ENCODE measurements at regions not wholly inside any gene's neighbourhood (a gene's known extent, or its start where the extent isn't known, plus 50 kb on each side); places are given as distances from the start of the nearest gene placed in this dataset.

GRCh38 chr20:11778206-11778570 lies 139.5 kb upstream of the BTBD3 start:
- DNase-seq (ENCODE audit: low spot score): no peak

DNA sequence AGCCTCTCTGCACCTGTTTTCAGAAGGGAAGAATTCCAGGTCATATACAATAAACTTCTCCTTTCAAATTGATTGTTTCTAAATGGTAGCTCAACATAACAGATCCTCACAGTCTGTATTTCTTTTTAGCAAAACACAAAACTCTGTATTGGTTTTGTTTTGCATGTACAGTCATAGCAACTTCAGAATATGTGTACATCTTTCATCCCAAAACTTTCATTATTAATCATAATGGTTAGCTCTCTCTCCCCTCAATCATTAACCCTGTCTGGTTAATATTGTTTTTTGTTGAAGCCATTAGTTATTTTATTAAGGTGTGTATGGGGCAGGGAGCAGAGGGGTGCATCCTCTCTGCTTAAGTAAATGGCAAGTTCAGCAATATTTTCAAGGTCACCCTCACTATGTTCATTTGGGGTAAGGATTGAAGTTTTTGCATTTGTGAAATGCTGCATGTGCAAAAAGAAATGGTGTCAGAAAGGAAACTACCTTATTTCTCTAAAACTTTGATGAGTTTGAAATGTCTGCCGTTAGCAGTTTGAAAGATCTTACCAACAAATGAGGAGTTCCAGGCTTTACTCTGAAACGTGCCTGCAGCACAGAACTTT lies 136.8 kb upstream of the BTBD3 start:
- no peak for DNase-seq (ENCODE audit: low spot score)

- no peak for DNase-seq (ENCODE audit: low spot score)
These were observed 134.4 kb upstream of the BTBD3 start for GRCh38 chr20:11783102-11783850.

DNA sequence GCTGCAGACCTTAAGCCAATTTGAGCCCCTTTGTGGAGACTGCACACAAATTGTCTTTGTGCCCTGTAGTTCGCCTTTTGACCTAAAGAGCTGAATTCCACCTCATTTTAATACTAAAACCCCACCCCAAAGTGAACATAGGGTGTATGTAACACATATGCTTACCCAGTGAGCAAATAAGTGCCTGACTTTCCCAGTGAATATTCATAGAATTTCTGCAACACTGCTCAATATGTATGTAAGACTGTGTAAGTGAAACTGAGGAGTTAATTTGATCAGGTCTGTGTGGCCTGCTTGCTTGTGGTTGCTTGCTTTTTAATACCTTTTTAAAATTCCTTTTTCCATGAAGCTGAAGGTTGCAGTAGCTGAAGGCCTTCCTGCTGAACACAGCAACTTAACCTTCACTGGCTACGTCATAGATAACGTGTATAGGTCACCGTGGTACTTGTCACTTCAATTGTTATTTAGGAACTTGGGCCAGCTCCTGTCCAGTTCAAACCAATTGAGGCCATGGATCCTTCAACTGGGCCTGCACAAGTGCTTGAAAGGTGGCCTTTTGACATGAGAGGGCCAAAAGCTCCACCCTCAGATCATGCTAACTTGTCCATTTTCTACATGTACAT lies 131.7 kb upstream of the BTBD3 start:
- no peak for DNase-seq (ENCODE audit: low spot score)

- DNase-seq (ENCODE audit: low spot score): no peak
These were observed 127.6 kb upstream of the BTBD3 start for GRCh38 chr20:11790046-11790445.

GRCh38 chr20:11791316-11791715 lies 126.4 kb upstream of the BTBD3 start:
- no peak for DNase-seq (ENCODE audit: low spot score)

DNA sequence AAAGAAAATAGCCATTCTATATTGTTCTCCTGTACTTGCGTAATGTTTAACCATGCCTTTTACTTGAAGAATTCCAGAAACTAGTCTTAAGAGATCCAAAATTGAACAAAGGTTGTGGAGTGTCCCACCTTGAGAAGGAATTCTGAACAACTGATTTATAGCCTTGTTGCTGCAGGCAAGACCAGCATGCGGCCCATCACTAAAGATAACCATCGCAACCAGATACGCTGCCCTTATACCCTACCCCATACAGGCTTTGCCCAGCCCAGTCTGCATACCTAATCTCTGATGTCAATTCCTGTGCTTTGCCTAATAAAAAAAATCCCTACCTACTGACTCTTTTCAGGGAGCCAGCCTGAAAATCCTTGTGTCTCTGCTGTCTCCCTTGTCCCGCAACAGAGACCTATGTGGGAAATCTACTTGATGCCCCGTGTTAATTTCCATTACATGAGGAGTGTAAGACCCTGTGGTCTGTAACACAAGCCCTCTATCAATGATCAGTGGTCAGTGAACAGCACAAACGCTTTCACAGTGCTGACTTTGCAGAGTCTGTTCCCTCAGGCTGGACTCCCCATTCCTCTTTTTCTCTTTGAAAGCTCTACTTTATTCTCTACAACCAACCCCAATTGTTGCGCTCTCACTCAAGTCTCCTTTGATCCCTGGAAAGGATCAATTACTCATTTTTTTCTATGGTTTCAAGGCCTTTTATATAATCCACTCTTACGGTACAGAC lies 125.7 kb upstream of the BTBD3 start:
- DNase-seq (ENCODE audit: low spot score): no peak

GRCh38 chr20:11792568-11792953 lies 125.1 kb upstream of the BTBD3 start:
- DNase-seq (ENCODE audit: low spot score): no peak

- DNase-seq (ENCODE audit: low spot score): no peak
These were observed 123.2 kb upstream of the BTBD3 start for GRCh38 chr20:11794525-11794924.

GRCh38 chr20:11795071-11795615 lies 122.5 kb upstream of the BTBD3 start:
- DNase-seq (ENCODE audit: low spot score): no peak

DNA sequence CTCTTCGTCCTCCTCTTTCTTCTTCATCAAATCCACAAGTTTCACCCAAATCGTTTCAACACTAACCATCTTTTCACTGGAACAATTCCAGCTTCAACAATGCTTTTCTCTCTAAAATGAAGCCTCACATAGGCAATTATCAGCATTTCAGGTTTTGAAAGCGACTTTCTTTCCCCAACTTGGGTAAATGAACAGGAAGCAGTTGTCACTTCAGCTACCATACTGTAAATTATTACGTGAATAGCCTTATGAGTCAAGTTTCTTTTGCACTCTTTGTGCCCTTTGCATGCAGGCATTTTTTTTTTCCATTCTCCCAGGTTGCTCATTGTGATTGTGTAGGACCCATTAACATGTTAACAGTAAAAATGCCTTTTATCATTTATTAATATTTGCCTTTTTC lies 121.7 kb upstream of the BTBD3 start:
- no peak for DNase-seq (ENCODE audit: low spot score)

DNA sequence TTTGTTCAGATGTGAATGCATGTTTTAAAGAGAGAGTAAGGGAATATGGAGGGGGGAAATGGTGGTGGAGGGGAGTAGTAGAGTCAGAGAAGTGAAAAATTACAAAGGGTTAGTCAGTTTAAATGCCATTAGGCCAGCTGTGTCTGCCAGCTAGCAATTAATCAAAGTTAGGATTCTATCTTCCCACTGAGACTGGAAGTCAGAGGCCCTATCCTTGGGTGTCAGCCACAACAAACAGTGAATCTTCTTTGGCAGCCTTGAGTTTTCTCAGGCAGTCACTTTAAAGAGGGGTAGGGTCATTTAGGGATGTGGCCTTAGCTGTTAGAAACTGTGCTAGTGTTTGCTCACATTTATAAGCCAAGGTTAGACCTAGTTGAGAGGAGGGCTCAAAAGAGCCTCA lies 120.5 kb upstream of the BTBD3 start:
- no peak for DNase-seq (ENCODE audit: low spot score)

- DNase-seq (ENCODE audit: low spot score): no peak
These were observed 118.4 kb upstream of the BTBD3 start for GRCh38 chr20:11799281-11799684.

GRCh38 chr20:11807054-11808048 lies 110.3 kb upstream of the BTBD3 start:
- DNase-seq (ENCODE audit: low spot score): no peak

DNA sequence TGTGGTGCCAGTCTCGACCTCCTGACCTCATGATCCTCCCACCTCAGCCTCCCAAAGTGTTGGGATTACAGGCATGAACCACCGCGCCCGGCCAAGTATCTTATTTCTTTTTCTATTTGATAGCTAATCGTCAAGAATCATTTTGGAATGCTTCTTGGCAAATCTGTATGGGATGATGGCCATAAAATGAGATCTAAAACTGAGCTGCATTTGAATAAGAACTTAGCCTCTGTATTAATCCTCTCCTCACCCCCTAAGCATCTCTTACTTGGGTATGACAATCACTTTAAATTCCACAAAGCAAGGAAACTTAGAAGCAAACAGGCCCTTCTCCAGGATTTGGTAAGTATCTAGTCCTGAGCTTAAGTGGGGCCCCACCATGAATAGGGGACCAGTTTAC lies 108.9 kb upstream of the BTBD3 start:
- no peak for DNase-seq (ENCODE audit: low spot score)

DNA sequence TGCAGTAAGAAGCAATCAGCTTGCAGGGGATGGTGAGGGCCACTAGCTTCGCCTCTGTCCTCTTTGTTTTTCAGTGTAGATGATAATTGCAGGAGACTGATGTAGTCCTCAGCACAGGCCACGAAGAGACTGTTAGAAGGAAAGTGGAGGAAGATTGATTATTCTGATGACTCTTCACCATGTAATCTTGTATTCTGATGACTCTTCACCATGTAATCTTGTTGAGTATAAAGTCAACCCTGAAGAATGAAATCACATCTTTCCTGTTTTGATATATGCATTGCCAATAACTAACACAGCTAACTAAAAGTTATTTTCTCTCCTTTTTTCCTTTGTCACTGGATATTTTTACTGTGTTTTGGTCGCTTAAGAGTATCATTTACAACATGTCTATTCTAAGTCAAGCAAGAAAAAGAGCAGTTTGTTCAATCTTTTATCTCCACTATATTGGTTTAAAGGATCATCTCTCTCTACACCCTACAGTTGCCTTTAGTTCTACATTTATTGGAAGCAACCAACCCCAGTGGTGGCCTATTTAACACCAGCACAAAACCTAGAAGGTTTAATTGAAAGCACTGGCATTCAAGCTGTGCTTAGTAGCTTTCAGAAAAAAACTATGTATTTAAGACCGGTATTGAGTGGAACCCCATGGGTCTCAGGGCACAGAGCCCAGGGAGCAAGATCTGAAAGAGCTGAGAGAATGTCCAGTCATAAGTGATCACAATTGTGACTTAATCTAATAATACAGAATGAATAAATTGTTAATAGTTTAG lies 107.2 kb upstream of the BTBD3 start:
- DNase-seq (ENCODE audit: low spot score): no peak

- no peak for DNase-seq (ENCODE audit: low spot score)
These were observed 104.4 kb upstream of the BTBD3 start for GRCh38 chr20:11813106-11813890.

DNA sequence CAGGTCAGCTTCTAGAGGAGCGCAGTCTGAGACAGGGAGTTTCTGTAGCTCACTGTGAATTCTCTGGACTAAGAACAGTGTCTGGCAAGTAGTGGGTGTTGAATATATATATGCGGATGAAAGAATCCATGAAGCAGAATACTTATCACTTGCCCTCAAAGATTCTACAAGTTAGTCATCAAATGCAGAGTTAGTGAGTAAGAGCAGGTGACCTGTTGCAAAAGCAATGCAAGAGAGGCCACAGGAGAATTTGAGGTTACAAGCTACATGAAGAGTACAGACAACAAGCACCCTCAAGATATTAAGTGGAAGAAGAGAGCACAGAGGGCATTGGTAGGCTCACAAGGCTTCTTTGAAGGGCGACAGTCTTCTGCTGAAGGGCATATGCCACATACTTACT lies 103.4 kb upstream of the BTBD3 start:
- DNase-seq (ENCODE audit: low spot score): no peak

DNA sequence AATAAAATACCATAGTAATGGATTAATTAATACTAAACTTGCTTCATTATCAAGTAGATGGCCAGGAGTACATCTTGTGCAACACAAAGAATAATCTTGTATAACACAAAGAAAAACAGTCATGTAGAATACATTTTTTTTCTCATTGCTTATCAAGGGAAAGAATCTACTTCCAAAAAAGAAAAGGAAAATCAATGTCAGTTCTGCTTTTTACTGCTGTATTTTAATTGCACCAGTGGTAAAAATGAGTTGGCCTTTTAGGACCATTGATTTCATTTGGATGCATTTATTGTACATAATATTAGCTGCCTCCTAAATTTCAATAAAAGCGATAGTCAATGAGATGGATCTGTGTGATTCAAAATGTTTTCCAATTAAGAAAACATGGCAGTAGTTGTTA lies 96.9 kb upstream of the BTBD3 start:
- DNase-seq (ENCODE audit: low spot score): no peak

DNA sequence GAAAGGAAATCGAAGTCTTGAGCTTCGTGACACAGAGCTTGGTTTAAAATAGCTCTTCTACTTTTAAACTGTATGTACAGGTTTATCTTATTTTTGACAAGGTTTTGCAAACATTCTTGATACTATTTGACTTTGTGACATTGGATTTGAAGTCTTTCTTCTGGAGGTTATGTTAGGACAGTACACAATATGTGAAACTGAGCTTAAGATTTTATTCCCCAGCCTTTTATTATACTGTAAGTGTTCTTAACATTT lies 95.2 kb upstream of the BTBD3 start:
- DNase-seq (ENCODE audit: low spot score): no peak

Measured in NAMALWA (cell line).